Stimulated activated CD4-positive, alpha-beta T cell treated with anti-CD3 and anti-CD28 coated beads, Interleukin-12 subunit alpha, Interleukin-12 subunit beta, amount 100 ng/mL, for 4 hours (primary cell): ENCODE measurements at regions not wholly inside any gene's neighbourhood (a gene's known extent, or its start where the extent isn't known, plus 50 kb on each side); places are given as distances from the start of the nearest gene placed in this dataset.

Experiments used
- DNase-seq: peaks from one replicate; pipeline ENCODE4 v3.0.0-alpha.2; 2020

- DNase-seq = no peak
Observed at GRCh38 chr4:116870686-116871085, 214.7 kb downstream of the TRAM1L1 start.

GRCh38 chr4:116866106-116866505 lies 219.3 kb downstream of the TRAM1L1 start:
- no peak for DNase-seq

- no peak for DNase-seq
Observed at GRCh38 chr4:116862592-116862991, 222.8 kb downstream of the TRAM1L1 start.

GRCh38 chr4:116860891-116861290 lies 224.5 kb downstream of the TRAM1L1 start:
- DNase-seq = no peak

- DNase-seq = no peak
Observed at GRCh38 chr4:116849620-116850019, 235.8 kb downstream of the TRAM1L1 start.

- no peak for DNase-seq
Observed at GRCh38 chr4:116847616-116848015, 237.8 kb downstream of the TRAM1L1 start.

- no peak for DNase-seq
Observed at GRCh38 chr4:116839826-116840225, 245.6 kb downstream of the TRAM1L1 start.

- DNase-seq = no peak
Observed at GRCh38 chr4:116838609-116839008, 246.8 kb downstream of the TRAM1L1 start.

GRCh38 chr4:116829187-116829586 lies 256.2 kb downstream of the TRAM1L1 start:
- no peak for DNase-seq

- DNase-seq = no peak
Observed at GRCh38 chr4:116824172-116824571, 261.2 kb downstream of the TRAM1L1 start.

GRCh38 chr4:116811730-116812129 lies 273.6 kb downstream of the TRAM1L1 start:
- DNase-seq = no peak

- no peak for DNase-seq
Observed at GRCh38 chr4:116796022-116796421, 289.4 kb downstream of the TRAM1L1 start.

GRCh38 chr4:116788723-116789122 lies 296.7 kb downstream of the TRAM1L1 start:
- no peak for DNase-seq

GRCh38 chr4:116755051-116755450 lies 330.3 kb downstream of the TRAM1L1 start:
- no peak for DNase-seq

GRCh38 chr4:116752027-116752426 lies 333.3 kb downstream of the TRAM1L1 start:
- no peak for DNase-seq

GRCh38 chr4:116736756-116737155 lies 348.6 kb downstream of the TRAM1L1 start:
- no peak for DNase-seq

GRCh38 chr4:116734178-116734577 lies 351.2 kb downstream of the TRAM1L1 start:
- DNase-seq = no peak

- DNase-seq = no peak
Observed at GRCh38 chr4:116733370-116733769, 352.0 kb downstream of the TRAM1L1 start.

GRCh38 chr4:116726523-116726922 lies 358.9 kb downstream of the TRAM1L1 start:
- no peak for DNase-seq

GRCh38 chr4:116724249-116724648 lies 361.1 kb downstream of the TRAM1L1 start:
- DNase-seq = no peak

- DNase-seq = no peak
Observed at GRCh38 chr4:116705466-116705865, 379.9 kb downstream of the TRAM1L1 start.

GRCh38 chr4:116702949-116703348 lies 382.4 kb downstream of the TRAM1L1 start:
- no peak for DNase-seq

GRCh38 chr4:116688536-116688935 lies 396.8 kb downstream of the TRAM1L1 start:
- DNase-seq = no peak

- no peak for DNase-seq
Observed at GRCh38 chr4:116668190-116668589, 417.2 kb downstream of the TRAM1L1 start.

GRCh38 chr4:116665716-116666115 lies 419.7 kb downstream of the TRAM1L1 start:
- DNase-seq = no peak

GRCh38 chr4:116664198-116664597 lies 421.2 kb downstream of the TRAM1L1 start:
- DNase-seq = no peak
